NCI-H1694 (cell line): ENCODE measurements at regions not wholly inside any gene's neighbourhood (a gene's known extent, or its start where the extent isn't known, plus 50 kb on each side); places are given as distances from the start of the nearest gene placed in this dataset.
"Not testable (repeated sequence)": the region's sequence is repeated elsewhere in the genome, so short reads cannot be mapped to it uniquely, and the experiment has no call there.

ENCODE experiments used
- DNase-seq: peaks from one replicate; lab custom pipeline; 2025; lab: John Stamatoyannopoulos, UW

DNA sequence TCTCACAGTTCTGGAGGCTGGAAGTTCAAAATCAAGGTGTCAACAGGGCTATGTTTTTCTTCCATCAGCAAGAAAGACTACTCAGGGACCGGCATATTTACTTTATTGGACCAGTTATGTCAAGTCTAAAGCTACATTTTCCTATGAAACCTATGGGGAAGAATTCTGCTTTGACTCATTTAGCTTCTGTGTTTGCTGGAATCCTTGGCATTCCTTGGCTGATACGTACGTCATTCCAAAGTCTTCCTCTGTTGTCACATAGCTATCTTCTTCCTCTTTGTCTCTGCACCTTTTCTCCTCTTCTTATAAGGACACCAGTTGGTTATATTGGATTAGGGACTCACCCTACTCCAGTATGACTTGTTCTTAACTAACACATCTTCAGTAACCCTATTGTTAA lies 137.4 kb upstream of the FBXO11 start:
- DNase-seq = no peak

DNA sequence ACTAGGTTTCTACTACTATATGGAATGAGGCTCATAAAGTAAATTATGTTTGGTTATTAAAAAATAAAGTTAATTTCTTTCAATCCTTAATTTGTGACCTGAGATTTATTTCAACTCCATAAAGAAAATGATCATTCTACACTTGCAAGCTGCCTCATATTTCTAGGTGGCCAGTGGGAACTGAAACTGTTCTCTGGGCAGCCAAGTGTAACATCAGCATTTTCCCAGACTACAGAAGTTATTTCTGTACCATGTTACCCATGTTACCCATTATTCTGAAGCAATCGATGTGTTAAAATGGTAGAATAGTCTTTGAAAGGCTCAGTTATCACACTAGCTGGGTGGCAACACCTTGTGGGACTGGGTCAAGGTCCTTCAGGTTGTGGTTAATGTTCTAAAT lies 139.3 kb upstream of the FBXO11 start:
- DNase-seq = no peak

DNA sequence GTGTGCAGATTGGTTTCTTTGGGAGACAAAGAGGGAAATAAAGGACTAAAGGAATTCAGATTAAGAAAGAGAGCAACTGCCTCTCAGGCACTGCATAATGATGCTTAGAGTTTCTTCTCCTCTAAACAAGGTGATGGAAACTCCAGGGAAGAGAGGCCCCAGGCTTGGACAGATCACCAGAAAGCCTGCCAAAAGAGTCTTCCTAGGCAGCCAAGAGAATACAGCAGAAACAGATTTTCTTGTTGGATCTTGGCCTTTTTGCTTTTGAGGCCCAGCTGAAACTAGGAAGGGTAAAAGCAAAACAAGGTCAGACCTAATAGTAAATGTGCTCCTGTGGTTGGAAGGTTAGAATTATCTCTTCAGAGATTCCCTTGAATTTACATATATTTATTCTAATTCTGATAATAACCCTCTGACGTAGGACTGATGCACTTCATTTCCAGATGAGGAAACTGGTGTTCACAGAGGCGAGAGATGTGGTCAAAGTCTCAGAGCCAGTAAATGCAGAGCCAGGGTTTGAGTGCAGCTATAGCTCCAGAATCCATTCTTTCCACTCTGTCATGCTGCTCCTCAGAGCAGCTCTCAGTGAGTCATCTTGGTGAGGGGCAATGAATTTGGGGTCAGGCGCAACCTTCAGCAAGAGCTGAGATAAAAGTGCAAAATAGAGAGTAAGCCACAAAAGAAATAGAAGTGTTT lies 142.3 kb upstream of the FBXO11 start:
- no peak for DNase-seq

DNA sequence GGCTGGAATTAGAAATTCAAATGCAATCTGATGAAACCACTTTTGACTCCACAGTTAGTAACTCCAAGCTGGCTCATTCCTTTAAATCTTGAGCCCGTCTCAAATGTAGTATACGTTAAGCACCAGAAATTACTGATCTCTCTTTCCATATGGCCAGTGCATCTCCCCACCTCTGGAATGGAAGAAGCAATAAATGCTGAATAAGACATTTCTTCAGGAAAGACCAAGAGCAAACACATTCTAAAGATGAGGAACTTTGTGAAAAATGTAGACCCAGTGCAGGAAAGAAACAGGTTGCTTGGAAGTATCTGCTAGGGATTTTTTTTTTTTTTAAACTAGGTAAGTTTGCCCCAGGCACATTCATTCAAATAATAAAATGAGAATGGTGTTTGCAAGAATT lies 143.1 kb upstream of the FBXO11 start:
- no peak for DNase-seq

DNA sequence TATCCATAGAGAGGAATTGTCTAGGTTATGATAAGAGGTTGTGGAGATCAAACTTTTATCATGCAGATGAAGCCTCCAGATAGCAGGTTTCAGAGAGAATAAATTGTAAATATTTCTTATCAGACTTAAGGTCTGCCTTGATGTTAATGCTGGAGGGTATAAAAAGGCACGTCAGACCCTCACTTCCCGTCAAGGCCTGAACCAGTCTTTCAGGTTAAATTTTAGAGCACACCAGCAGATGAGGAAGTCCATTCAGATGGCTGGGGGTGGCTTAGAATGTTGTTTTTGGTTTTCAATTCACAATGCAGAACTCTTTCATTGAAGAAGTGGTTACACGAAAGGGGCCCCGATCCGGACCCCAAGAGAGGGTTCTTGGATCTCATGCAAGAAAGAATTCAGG lies 144.4 kb upstream of the FBXO11 start:
- DNase-seq = no peak

DNA sequence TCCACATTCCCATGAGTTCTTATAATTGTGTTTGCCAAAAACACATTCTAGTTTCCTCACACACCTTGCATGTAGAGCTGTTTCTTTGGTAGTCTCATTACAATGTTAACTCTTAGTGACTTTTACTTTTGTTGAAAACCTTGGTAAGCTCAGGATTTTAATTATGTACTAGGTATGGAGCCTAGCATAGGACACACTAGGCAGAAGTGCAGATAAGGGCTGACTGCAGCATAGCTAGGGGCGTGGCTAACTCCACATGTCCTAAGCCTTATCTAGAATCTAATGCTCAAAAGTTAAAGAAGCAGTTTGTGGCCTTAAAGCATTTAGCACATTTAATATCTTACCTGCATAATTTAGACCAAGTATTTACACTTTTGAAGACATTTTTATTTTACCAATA lies 153.7 kb upstream of the FBXO11 start:
- no peak for DNase-seq

DNA sequence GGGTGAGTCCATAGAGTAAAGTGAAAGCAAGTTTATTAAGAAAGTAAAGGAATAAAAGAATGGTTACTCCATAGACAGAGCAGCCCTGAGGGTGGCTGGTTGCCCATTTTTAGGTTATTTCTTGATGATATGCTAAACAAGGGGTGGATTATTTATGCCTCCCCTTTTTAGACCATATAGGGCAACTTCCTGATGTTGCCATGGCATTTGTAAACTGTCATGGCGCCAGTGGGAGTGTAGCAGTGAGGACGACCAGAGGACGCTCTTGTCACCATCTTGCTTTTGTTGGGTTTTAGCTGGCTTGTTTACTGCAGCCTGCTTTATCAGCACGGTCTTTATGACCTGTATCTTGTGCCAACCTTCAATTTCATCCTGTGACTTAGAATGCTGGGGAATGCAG lies 155.4 kb upstream of the FBXO11 start:
- not testable (repeated sequence) for DNase-seq

DNA sequence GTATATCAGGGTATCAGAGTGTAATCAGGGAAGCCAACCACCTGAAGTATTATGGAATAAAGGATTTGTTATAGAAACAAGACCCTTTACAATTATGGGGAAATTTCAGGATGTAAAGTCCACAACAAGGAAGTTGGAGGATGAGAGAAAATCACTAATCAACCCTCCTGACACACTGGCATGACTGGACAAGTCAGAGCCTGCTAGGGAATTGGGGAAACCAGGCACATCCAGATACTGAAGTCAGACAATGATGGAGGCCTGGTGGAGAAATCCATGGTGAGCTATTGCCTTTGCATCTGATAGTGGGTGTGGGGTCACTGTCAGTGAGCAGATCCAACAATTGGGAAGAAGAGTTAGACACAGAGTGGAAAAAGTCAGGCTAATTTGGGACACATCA lies 158.8 kb upstream of the FBXO11 start:
- no peak for DNase-seq

DNA sequence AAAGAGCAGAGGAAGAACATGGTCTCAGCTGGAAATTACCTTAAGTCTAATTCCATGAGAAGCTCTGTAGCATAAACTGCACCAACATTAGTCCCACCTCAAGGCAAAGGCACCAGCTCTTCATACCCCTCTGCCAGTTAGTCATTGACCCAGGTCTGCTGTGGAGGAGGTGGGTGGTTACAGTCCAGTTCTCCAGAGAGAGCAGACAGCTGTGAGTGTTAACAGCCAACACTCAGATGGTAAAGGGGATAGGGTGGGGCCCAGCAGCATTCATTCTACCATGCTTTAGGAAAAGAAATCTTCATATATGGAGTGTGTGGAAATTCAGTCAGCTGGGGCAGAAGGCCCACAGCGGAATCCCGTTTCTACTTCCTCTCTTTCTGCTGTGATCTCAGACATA lies 159.7 kb upstream of the FBXO11 start:
- no peak for DNase-seq

DNA sequence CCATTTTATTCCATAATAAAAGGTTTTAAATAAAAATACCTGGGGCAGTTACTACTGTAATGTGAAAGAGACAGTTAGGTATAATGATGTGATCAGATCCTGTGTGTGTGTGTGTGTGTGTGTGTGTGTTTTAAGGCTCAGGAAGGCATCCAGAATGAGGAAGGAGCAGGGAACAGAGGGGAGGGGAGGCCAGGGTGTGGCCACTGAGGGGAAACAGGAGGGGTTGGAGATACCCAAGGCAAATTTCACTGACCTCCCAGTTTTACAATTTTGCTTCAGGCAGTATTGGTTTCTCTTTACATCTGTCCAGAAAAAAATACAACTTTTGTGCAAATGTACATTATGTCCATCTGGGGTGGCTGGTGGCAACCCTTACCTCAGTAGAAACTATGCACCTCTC lies 163.5 kb upstream of the FBXO11 start:
- DNase-seq = no peak

DNA sequence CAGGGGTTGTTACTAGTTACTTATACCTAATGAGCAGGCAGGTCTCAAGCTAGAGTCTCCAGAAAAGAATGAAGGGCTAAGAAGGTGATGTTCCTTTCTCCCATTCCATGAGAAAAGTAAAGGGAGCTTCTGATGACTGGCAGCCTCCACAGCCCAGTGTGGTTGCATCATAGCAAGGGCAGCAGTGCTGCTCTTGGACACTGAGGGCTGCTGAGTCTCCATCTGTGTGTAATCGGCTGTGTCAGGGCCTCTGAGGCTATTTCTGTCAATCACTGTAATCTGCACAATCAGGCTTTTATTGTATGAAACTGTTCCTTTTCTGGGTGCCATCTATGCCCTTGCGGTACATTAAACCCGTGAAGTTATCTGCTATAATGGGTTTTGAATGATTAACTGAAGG lies 164.1 kb upstream of the FBXO11 start:
- DNase-seq = no peak

DNA sequence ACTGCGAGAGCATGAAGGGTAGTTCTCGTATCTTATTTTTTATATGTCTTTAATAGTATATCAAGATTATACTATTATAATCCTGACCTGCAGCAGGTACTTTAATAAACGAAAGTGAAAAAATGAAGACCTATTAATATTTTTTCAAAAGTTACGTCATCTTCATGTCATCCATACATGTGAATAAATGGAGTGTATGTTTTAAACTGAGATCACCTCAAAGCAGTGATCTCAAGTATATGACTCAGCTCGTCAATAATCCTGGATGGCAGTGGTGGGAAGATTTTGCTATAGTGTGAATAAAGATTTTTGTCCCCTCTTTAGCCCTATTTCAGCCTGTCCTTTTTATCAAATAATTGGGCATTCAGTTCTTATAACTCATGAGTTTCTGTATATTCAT lies 166.3 kb upstream of the FBXO11 start:
- no peak for DNase-seq

DNA sequence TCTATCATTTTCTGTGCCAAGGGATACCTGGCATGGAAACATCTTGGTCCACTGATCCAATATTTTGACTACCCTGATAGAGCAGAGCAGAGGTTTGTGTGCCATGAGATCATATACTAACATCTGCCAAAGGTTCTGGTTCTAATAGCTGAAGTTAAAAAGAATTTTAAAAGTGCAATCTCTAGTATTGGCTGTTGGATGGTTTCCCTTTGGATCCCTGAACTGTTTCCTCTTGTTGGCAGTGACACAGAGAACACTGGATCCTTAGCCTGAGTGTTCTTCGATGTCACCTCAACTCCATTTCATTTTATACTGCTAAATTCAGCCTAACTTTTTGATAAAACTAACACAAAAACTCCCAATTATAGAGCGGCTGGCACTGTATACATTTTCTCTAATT lies 169.3 kb upstream of the FBXO11 start:
- DNase-seq = no peak

DNA sequence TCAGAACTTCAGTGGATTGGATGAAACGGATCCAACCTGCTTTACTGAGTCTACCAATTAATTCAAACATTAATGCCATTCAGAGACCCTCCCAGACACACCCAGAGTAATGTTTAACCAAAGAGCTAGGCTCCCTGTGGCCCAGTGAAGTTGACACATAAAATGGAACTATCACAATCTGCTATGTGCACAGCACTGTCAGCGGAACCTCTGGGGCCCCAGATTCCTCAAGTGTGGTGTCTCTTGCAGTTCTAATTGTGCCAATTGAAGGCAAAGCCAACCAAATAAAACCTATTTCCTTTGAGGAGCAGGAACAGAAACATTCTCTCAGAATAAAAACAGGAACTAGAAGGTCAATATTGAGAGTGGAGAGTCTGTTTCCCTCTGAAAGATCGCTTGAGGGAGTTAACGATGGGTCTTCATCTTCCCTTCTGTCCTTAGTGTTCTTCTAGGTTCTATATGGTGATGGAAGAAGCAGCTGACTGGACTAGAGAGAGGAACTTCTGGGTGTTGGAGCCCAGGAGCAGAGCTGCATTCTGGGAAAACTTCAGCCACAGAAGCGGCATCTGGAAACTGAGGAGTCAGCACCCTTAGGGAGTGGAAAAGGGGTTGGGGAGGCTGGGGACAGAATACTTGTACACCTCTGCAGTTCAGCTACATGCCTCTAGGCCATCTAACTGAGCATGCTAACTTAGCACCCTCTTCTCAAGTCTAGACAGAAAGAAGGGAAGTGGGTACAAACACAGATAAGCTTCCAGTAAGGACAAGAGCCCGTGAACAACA lies 174.4 kb upstream of the FBXO11 start:
- DNase-seq = no peak

DNA sequence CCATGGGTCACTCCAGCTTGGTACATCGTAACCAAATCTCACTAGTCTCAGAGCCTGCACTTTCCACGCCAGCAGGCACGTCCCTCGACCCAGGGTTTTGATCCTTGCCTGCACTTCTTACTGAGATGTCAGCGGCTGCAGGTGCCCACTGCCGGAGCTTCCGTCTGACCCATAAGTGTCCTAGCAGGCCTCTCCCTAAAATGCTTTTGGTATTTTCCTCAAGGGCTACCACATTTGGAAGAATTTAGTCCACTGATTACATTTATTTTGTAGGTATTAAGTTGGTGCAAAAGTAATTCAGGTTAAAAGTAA lies 175.0 kb upstream of the FBXO11 start:
- DNase-seq = no peak

DNA sequence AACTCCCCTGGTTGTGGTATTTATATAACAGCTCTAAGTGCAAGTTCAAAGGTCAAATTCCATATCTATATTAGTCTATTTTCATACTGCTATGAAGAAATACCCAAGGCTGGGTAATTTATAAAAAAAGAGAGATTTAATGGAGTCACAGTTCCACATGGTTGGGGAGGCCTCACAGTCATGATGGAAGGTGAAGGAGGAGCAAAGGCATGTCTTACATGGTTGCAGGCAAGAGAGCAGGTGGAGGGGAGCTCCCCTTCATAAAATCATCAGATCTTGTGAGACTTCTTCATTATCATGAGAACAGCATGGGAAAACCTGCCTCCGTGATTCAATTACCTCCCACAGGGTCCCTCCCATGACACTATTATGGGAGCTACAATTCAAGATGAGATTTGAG lies 179.6 kb upstream of the FBXO11 start:
- DNase-seq = no peak

DNA sequence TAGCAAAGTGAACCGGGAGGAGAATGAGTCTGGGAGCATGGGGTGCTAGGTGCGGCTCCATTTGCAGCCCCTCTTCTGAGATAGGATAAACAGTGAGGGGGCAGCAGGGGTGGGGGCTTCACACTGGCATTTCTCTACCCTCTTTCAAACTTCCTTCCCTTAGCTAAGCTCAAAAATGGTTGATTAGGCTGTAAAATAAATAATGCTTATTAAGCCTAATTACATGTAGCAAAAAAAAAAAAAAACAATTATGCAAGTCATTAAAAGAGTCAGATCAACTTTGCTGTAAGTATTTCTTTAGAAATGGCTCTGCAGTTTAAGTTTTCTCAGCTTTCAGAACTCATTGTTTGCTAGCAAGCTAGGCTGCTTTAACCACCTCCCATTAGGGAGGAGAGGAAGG lies 182.7 kb upstream of the FBXO11 start:
- no peak for DNase-seq

DNA sequence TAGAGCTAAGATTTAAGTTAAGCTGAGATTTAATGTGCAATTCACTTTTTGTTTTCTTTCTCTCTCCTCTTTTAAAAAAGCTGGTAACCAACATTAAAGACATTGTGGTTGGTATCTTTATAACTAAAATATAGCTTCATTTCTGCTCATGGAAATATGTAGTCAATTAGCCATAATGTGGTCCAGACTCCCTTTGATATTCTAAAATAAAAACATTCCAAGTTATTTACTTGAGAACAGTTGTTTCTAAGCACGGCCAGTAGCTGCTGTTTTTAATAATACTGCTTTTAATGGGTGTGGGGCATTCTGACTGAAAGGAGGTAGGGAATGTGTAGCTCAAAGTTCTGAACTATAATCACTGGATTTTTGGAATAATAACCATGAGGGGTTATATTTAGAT lies 183.3 kb upstream of the FBXO11 start:
- DNase-seq = no peak

DNA sequence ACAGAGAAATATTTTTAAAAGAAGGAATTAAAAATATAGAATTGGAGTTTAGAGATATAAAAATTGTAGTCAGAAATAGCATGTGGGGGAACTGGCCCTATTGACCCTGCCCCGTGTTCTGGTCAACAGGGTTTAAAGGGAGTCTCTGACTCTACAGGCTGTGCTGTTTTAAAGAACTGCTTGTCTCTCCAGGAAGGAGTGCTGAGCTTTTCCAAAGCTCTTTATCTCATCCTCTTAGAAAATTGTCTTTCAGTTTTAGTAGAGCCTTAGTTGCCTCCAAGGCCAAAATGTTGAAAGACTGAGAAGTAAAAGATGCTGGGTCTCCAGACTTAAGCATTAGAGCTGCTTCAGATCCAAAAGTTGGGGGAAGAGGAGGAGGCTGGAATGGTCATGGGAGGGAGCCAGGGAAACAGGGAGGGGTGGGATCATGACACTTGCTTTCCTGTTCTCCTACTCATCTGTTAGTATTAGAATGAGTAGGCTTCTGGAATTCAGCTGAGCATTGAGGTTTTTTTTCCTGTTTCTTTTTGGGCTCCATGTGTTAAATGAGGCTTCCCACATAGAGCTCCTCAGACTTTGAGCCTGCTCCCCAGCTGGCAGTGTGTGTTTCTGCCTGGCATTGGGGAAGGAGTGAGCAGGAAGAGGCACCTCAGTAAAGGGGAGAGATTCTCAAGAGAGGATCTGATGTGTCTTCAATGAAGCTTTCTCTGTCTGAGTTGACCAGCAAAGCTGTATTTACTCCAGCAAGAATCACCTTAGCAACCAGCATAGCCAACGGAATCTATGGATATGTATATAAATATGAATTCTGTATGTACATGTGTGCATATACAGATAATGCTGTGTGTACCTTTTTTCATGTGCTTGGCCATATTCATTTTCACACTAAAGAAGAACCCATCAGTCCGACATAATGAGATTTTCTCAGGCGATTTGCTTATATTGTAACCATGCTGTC lies 186.8 kb upstream of the FBXO11 start:
- DNase-seq = no peak

DNA sequence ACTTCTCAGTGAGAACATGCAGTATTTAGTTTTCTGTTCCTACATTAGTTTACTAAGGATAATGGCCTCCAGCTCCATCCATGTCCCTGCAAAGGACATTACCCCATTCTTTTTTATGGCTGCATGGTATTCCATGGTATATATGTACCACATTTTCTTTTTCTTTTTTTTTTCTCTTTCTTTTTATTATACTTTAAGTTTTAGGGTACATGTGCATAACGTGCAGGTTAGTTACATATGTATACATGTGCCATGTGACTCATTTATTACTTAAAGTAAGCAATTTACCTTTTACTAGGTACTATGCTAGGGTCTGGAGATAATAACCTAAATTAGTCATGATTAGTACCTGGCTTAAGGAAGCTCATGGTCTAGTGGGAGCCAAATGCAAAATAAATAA lies 190.5 kb upstream of the FBXO11 start:
- not testable (repeated sequence) for DNase-seq

DNA sequence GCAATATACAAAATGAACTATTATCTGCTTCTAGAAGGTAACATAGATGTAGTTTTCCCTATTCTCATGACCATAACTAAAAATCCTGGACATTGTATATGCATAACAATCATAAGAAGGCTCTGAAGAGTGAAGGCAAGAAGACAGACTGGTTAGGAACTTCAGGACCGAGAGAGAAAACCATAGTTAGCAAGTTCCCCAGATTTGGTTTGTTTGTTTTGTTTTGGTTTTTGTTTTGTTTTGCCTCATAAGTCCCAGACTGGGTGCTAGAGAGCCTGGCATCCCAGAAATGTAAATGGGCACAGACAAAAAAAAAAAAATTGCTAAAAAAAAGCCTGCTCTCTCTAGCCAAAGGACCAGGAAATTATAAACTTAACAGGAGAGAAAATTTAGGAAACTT lies 192.2 kb upstream of the FBXO11 start:
- DNase-seq = no peak

DNA sequence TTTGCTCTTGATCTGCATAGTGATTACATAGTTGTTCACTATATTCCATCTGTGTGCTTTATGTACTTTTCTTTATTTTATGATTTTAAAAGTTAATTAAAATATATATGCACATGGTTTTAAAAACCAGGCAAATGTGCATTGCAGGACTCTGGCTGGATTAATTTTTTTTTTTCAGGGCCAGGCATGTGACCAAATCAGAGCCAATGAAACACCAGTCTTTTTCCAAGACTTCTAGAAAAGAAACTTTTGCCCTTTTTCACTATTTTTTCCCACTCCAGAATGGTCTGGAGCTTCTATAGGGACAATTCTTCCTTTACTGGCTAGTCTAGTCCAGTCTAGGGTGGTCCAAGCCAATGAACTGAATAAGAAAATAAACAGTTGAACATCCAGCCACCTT lies 198.1 kb upstream of the FBXO11 start:
- DNase-seq = no peak

DNA sequence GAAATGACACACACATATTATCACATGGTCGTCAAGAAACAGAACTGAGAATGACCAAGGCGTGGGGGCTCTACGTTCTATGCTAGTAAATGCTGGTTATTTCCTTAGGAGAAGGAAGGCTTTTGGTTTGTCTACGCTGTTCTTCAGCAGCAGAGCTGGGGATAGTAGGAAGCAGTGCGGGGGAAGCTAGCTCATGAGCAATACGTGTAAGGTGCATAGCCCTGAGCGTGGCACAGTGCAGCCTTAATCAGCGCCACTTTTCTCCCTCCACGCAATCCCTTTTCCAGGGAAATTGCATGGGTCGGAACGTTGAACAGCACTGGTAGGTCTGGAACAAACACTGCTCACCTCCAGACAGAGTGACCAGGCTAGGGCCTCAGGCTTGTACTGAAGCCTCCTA lies 199.6 kb upstream of the FBXO11 start:
- no peak for DNase-seq
